SH-SY5Y (cell line): ENCODE measurements at regions not wholly inside any gene's neighbourhood (a gene's known extent, or its start where the extent isn't known, plus 50 kb on each side); places are given as distances from the start of the nearest gene placed in this dataset.

Experiments used
- GATA2 ChIP-seq: IDR thresholded peaks from 2 replicates; pipeline ENCODE4 v1.6.1; 2011; ENCODE audit warnings: mild to moderate bottlenecking, low read depth, low read length
- GATA3 ChIP-seq: IDR thresholded peaks from 2 replicates; pipeline ENCODE4 v1.6.1; 2011; ENCODE audit warnings: low read depth, mild to moderate bottlenecking, low read length, moderate library complexity

- TF ChIP-seq GATA2 (no peak), GATA3 (no peak)
These were observed 717.4 kb upstream of the SPRY2 start for GRCh38 chr13:81058211-81058915.
